Stomach (tissue), 4 donors: ENCODE measurements at regions not wholly inside any gene's neighbourhood (a gene's known extent, or its start where the extent isn't known, plus 50 kb on each side); places are given as distances from the start of the nearest gene placed in this dataset.

ENCODE experiments used
- CTCF ChIP-seq, 7 experiments: fragments of 450-650 bp in 4 of 7; fragments of 200-600 bp in 3 of 7; sonication (generic) in 3 of 7; IDR thresholded peaks; one replicate each; pipeline ENCODE4 v1.5.1; 2016 to 2019; ENCODE audit warnings: antibody characterized with exemption in 7 of 7, control low read depth in 2 of 7, mild to moderate bottlenecking in 1 of 7
- POLR2A ChIP-seq, 4 donors: fragments of 450-650 bp; IDR thresholded peaks; one replicate each; pipeline ENCODE4 v1.6.1; 2016; ENCODE audit warnings: antibody characterized with exemption in 4 of 4, control low read depth in 2 of 4, mild to moderate bottlenecking in 1 of 4, moderate library complexity in 1 of 4

- no peak for TF ChIP-seq CTCF (IDR thresholded peaks at IDR 0.05)
- TF ChIP-seq POLR2A (IDR thresholded peaks at IDR 0.05) = no peak
Measured at GRCh38 chr5:167869125-167869524, 422.3 kb upstream of the WWC1 start.
